ENCODE measurements at regions not wholly inside any gene's neighbourhood (a gene's known extent, or its start where the extent isn't known, plus 50 kb on each side); places are given as distances from the start of the nearest gene placed in this dataset.

- TF ChIP-seq, protein P1, sequence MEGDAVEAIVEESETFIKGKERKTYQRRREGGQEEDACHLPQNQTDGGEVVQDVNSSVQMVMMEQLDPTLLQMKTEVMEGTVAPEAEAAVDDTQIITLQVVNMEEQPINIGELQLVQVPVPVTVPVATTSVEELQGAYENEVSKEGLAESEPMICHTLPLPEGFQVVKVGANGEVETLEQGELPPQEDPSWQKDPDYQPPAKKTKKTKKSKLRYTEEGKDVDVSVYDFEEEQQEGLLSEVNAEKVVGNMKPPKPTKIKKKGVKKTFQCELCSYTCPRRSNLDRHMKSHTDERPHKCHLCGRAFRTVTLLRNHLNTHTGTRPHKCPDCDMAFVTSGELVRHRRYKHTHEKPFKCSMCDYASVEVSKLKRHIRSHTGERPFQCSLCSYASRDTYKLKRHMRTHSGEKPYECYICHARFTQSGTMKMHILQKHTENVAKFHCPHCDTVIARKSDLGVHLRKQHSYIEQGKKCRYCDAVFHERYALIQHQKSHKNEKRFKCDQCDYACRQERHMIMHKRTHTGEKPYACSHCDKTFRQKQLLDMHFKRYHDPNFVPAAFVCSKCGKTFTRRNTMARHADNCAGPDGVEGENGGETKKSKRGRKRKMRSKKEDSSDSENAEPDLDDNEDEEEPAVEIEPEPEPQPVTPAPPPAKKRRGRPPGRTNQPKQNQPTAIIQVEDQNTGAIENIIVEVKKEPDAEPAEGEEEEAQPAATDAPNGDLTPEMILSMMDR (IDR thresholded peaks at IDR 0.05; ENCODE audit: control insufficient read depth, extremely low read depth, insufficient read depth) = no peak
Measured at GRCh38 chr3:103617961-103618360, 1183.1 kb downstream of the ZPLD1 start.

GRCh38 chr3:103624271-103624670 lies 1189.5 kb downstream of the ZPLD1 start:
- DNase-seq (ENCODE audit: low read depth) = no peak
- TF ChIP-seq, protein P1 (IDR thresholded peaks at IDR 0.05; ENCODE audit: control insufficient read depth, extremely low read depth, insufficient read depth) = no peak
- H3K4me3 ChIP-seq (ENCODE audit: low read depth, low read length) = no peak overlapping the region

More at GRCh38 chr3:103617961-103618360, 1183.1 kb downstream of the ZPLD1 start:
- no peak overlapping the region for H3K4me3 ChIP-seq (ENCODE audit: low read depth, low read length)
- DNase-seq (ENCODE audit: low read depth) = no peak

- TF ChIP-seq, protein P1 (IDR thresholded peaks at IDR 0.05; ENCODE audit: control insufficient read depth, extremely low read depth, insufficient read depth) = no peak
- DNase-seq (ENCODE audit: low read depth) = no peak
- no peak overlapping the region for H3K4me3 ChIP-seq (ENCODE audit: low read depth, low read length)
Measured at GRCh38 chr3:103629391-103629790, 1194.6 kb downstream of the ZPLD1 start.

DNA sequence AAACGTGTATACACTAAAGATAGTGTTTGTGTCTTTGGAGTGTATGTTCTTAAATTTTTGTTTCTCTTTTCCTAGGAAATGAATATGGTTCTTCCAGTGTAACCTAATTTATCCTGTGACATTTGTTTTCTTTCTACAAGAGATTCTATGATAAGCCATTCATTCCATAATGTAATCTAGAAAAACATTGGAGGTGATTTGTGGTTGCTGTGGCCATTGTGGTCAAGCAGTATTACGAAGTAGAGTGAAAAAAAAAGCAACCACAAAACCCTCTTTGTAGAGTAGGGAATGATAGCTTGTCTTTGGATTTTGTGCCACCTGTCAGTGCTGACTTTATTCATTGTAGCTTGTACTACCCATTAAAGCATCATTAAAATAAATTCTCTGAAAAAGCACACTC lies 1209.6 kb downstream of the ZPLD1 start:
- no peak for DNase-seq (ENCODE audit: low read depth)
- H3K4me3 ChIP-seq (ENCODE audit: low read depth, low read length) = no peak overlapping the region
- TF ChIP-seq, protein P1 (IDR thresholded peaks at IDR 0.05; ENCODE audit: control insufficient read depth, extremely low read depth, insufficient read depth) = no peak

DNA sequence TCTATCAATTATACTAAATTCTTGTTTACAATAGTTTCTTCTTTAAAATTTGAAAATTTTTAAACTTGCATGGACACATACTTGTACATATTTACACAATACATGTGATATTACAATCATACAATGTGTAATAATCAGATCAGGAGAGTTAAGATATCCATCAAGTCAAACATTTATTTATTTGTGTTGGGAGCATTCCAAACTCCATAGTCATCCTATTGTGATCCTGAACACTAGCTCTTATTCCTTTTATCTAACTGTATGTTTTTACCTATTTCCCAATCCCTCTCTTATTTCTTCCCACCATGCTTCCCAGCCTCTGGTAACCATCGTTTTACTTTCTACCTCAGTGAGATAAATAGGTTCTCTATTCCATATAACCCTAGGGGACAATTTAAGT lies 1219.2 kb downstream of the ZPLD1 start:
- peak; percentile 82 for DNase-seq (ENCODE audit: low read depth)
- no peak overlapping the region for H3K4me3 ChIP-seq (ENCODE audit: low read depth, low read length)
- TF ChIP-seq, protein P1 (IDR thresholded peaks at IDR 0.05; ENCODE audit: control insufficient read depth, extremely low read depth, insufficient read depth) = no peak

GRCh38 chr3:103657756-103658155 lies 1222.9 kb downstream of the ZPLD1 start:
- DNase-seq (ENCODE audit: low read depth) = peak; percentile 62
- no peak overlapping the region for H3K4me3 ChIP-seq (ENCODE audit: low read depth, low read length)
- TF ChIP-seq, protein P1 (IDR thresholded peaks at IDR 0.05; ENCODE audit: control insufficient read depth, extremely low read depth, insufficient read depth) = no peak

DNA sequence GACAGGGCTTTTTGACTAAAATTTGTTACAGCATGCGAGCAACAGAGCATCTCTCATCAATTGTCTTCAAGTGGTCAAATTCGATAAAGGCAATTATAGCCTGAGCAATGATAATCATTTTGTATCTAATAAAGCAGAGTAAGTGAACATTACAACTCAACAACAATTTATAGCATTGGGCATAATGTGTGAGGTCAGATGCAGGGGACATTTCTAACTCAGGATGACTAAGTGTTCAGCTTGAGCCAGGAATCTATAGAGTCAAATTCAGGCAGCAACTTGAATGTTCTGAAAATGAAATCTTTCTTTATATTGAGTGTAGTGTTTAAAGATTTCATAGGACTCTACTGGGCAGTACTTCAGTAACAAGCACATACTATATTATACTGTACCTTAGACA lies 1226.0 kb downstream of the ZPLD1 start:
- H3K4me3 ChIP-seq (ENCODE audit: low read depth, low read length) = no peak overlapping the region
- TF ChIP-seq, protein P1 (IDR thresholded peaks at IDR 0.05; ENCODE audit: control insufficient read depth, extremely low read depth, insufficient read depth) = no peak
- DNase-seq (ENCODE audit: low read depth) = no peak
